Heart left ventricle (tissue), 13 donors: ENCODE measurements at regions not wholly inside any gene's neighbourhood (a gene's known extent, or its start where the extent isn't known, plus 50 kb on each side); places are given as distances from the start of the nearest gene placed in this dataset.

Source experiments
- CTCF ChIP-seq, 12 donors: fragments of 200-600 bp; sonication (generic) in 4 of 12; IDR thresholded peaks; one replicate each; pipeline versions ENCODE4 v1.5.0 to v1.8.0; 2018 to 2022; ENCODE audit warnings: antibody characterized with exemption in 12 of 12, mild to moderate bottlenecking in 5 of 12
- POLR2A ChIP-seq, 2 donors: fragments of 450-650 bp; IDR thresholded peaks; one replicate each; pipeline ENCODE4 v1.6.1; 2017; ENCODE audit warnings: antibody characterized with exemption in 2 of 2, mild to moderate bottlenecking in 2 of 2, moderate library complexity in 2 of 2
- donor health status: ischemic (EF 13 %, LVEDD 7.1; RV severe dilation, severe dysfunction).
- donor health status: DM: no; HTN: yes; CAD: no.
- donor health status: DM: no; HTN: no; CAD: no.
- donor health status: ischemic (EF 25% LVEDD 6.9; RV normal size, moderate dysfunction).
- donor health status: ischemic (EF 25% LVEDD 5.7; RV mildly dilated, moderate dysfunction).
- donor health status: ischemic (EF 35%, LVEDD 5.7; RV mildly dilated, moderate dysfunction).
- donor health status: nonischemic (EF 11% LVEDD 7.7; RV severe dilation, severe dysfunction).
- donor health status: DM: yes; HTN: yes; CAD: no.
- donor health status: PGD.
- donor health status: ischemic (EF 29% LVEDD 5.4; RV normal size, mild dysfunction).
- donor health status: nonischemic (EF 23%, LVEDD 6.1; RV moderate dilation, normal function).

- no peak for TF ChIP-seq CTCF (IDR thresholded peaks at IDR 0.05)
- TF ChIP-seq POLR2A (IDR thresholded peaks at IDR 0.05), result no peak
Observed at GRCh38 chr6:14316651-14317386, 199.2 kb downstream of the CD83 start.
